ENCODE measurements at regions not wholly inside any gene's neighbourhood (a gene's known extent, or its start where the extent isn't known, plus 50 kb on each side); places are given as distances from the start of the nearest gene placed in this dataset.

DNA sequence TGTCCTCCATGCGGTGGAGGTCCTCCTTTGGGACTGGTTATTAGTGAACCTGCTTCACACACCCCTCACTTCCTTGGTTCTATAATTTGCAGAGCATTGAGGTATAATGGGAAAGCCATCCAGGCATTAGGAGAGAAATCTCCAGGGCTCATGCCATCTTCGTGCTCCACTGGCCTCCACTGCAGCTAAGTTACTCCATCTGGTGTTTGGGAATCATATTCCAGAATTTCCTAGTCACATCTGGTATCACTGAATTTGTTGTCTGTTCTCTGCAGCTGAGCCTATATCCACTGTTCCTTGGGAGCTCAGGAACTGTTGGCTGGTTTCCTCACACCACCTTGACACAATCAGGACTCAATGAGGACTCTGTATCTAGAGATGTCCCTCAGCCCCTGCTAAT, 173.0 kb upstream of the TSHZ2 start:
- TF ChIP-seq, protein P1, sequence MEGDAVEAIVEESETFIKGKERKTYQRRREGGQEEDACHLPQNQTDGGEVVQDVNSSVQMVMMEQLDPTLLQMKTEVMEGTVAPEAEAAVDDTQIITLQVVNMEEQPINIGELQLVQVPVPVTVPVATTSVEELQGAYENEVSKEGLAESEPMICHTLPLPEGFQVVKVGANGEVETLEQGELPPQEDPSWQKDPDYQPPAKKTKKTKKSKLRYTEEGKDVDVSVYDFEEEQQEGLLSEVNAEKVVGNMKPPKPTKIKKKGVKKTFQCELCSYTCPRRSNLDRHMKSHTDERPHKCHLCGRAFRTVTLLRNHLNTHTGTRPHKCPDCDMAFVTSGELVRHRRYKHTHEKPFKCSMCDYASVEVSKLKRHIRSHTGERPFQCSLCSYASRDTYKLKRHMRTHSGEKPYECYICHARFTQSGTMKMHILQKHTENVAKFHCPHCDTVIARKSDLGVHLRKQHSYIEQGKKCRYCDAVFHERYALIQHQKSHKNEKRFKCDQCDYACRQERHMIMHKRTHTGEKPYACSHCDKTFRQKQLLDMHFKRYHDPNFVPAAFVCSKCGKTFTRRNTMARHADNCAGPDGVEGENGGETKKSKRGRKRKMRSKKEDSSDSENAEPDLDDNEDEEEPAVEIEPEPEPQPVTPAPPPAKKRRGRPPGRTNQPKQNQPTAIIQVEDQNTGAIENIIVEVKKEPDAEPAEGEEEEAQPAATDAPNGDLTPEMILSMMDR (IDR thresholded peaks at IDR 0.05) = no peak
- DNase-seq (ENCODE audit: low spot score) = no peak
- Histone ChIP-seq H3K36me3 (no peaks in the 10 kb centered on the region), H3K27ac (no peak overlapping the region), H3K4me3 (no peak overlapping the region), H3K4me1 (peaks cover 0 to 3% of the 10 kb centered on the region in 2 donors), H3K27me3 (no peaks in the 10 kb centered on the region), H3K9me3 (no peaks in the 10 kb centered on the region)

DNA sequence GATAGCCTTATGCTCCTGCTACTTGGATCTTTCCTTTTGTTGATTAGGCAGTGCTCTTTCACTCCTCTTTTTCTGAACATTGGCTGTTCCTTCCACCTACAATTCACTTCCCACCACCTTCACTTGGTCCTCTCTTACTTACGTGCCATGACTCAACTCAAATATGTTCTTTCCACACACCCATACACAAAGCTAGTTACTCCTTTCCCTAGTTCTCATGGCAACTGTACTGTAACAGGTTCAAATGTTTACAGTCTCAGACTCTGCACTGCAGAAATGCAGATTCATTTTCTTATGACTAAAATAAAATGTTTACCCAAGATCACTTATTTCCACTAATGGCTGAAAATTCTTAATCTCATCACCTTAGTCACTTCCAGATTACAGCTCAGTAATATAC, 174.0 kb upstream of the TSHZ2 start:
- H3K36me3 ChIP-seq = no peaks in the 10 kb centered on the region
- H3K9me3 ChIP-seq = no peaks in the 10 kb centered on the region
- no peak overlapping the region for H3K4me3 ChIP-seq
- peaks cover 0 to 3% of the 10 kb centered on the region in 2 donors for H3K4me1 ChIP-seq
- no peak for DNase-seq (ENCODE audit: low spot score)
- TF ChIP-seq, protein P1 (IDR thresholded peaks at IDR 0.05) = no peak
- H3K27ac ChIP-seq = no peak overlapping the region
- no peaks in the 10 kb centered on the region for H3K27me3 ChIP-seq

DNA sequence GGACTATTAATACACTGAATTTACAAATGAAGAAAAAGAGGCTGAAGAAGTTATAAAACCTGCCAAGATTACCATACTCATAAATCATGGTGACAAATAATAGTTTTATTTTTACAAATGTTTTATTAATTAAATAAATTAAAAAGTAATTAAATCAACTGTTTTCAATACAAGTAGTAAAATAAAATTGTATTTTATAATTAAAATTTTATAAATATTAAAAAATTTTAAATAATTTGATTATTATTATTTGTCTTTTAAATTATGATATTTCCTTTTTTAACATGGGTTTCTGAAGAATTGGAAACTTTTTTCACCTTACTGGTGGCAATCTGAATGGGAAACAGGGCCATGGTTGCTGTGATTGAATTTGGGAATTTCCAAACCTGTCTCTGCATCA, 177.3 kb upstream of the TSHZ2 start:
- H3K4me3 ChIP-seq = no peak overlapping the region
- H3K36me3 ChIP-seq = no peaks in the 10 kb centered on the region
- H3K27me3 ChIP-seq = no peaks in the 10 kb centered on the region
- TF ChIP-seq, protein P1 (IDR thresholded peaks at IDR 0.05) = no peak
- no peak for DNase-seq (ENCODE audit: low spot score)
- H3K27ac ChIP-seq = no peak overlapping the region
- H3K4me1 ChIP-seq = no peaks in the 10 kb centered on the region
- H3K9me3 ChIP-seq = no peaks in the 10 kb centered on the region

DNA sequence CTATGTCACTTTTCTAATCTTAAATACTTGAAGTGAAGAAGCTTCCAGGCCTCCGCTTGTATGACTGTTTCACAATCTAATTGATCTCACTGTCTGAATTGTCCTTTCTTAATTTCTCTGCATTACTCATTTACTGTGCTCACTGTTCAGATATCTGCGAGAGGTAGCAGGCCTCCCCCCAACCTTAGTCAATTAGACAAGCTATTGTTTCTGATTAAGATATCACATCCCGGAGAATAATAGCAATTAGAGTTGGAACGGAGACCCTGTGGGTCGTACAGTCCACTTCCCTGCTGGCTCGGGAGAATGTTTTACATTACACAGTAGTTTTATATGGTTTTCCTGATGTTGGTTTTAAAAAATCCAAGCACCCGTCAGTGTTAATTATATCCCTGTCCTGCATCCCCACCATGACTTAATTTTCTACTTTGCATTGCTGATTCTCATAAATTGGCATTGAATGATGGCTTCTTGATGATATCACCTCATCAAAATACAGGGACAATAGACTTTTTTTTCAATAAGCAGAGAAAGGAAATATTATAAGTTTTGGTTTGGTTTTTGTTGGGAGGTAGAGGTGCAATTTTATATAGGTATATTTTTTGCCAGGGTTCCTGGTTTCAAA, 178.7 kb upstream of the TSHZ2 start:
- H3K4me1 ChIP-seq = no peaks in the 10 kb centered on the region
- H3K4me3 ChIP-seq = no peak overlapping the region
- no peaks in the 10 kb centered on the region for H3K27me3 ChIP-seq
- no peaks in the 10 kb centered on the region for H3K9me3 ChIP-seq
- H3K27ac ChIP-seq = no peak overlapping the region
- no peaks in the 10 kb centered on the region for H3K36me3 ChIP-seq
- TF ChIP-seq, protein P1 (IDR thresholded peaks at IDR 0.05) = no peak
- DNase-seq (ENCODE audit: low spot score) = no peak

DNA sequence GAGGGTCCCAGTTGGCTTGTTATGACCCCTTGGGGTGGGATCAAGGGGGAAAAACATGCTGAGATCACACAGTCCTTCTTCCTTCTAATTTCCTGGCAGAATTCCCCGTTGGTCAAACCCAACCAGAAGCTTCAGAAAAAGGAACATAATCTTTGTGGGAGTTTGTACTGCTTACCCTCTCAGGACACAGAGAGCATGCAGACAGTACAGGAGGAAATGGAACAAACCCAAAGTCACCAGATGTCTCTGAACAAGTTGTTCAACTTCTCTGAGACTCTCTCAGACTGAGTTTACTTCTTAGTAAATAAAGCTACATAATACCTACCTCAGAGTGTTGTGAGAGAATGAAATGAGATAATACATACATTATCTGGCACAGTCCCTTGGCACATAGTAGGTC, 181.1 kb upstream of the TSHZ2 start:
- DNase-seq (ENCODE audit: low spot score) = no peak
- Histone ChIP-seq H3K27me3 (no peaks in the 10 kb centered on the region), H3K27ac (no peak overlapping the region), H3K9me3 (no peaks in the 10 kb centered on the region), H3K4me1 (no peaks in the 10 kb centered on the region), H3K4me3 (no peak overlapping the region), H3K36me3 (no peaks in the 10 kb centered on the region)
- TF ChIP-seq, protein P1 (IDR thresholded peaks at IDR 0.05) = no peak

DNA sequence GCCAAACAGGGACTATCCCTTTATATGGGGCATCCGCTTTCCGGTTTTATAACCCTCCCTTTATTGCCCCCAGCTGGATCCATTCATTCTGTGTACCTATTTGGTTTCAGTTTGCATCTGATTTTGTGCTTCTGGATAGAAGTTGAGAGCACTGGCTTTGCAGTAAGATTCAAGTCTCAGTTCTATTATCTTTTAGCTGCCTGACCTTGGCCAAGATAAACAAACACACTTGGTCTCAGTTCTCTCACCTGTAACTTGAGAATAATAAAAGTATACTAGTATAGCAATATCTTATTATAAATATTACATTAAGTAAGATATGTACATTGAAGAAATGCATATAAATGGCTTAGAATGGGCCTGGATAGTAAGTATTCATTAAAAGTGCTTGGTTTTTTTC, 182.4 kb upstream of the TSHZ2 start:
- TF ChIP-seq, protein P1 (IDR thresholded peaks at IDR 0.05) = no peak
- no peak for DNase-seq (ENCODE audit: low spot score)
- no peak overlapping the region for H3K4me3 ChIP-seq

More for the DNA sequence above, 182.4 kb upstream of the TSHZ2 start:
- no peaks in the 10 kb centered on the region for H3K36me3 ChIP-seq
- no peak overlapping the region for H3K27ac ChIP-seq
- H3K9me3 ChIP-seq = no peaks in the 10 kb centered on the region
- no peaks in the 10 kb centered on the region for H3K27me3 ChIP-seq
- no peaks in the 10 kb centered on the region for H3K4me1 ChIP-seq
